ENCODE measurements at regions not wholly inside any gene's neighbourhood (a gene's known extent, or its start where the extent isn't known, plus 50 kb on each side); places are given as distances from the start of the nearest gene placed in this dataset.

GRCh38 chr6:128713461-128713860, 169.5 kb upstream of the LAMA2 start:
- TF ChIP-seq CTCF (IDR thresholded peaks at IDR 0.05) (no peak), POLR2AphosphoS5 (IDR thresholded peaks at IDR 0.05) (no peak), POLR2A (IDR thresholded peaks at IDR 0.05; ENCODE audit: low read depth) (no peak)

All from esophagus muscularis mucosa (tissue), 3 donors.